Keratinocyte (primary cell): ENCODE measurements at regions not wholly inside any gene's neighbourhood (a gene's known extent, or its start where the extent isn't known, plus 50 kb on each side); places are given as distances from the start of the nearest gene placed in this dataset.

Experiments
- DNase-seq: peaks from one replicate; pipeline ENCODE4 v3.0.0-alpha.2; 2011; ENCODE audit warnings: low read depth, missing footprints, low spot score
- FAIRE-seq: peaks from 2 replicates; lab custom pipeline; 2011; peaks lifted over from hg19 to GRCh38; lab: Jason Lieb, UNC
- H2AFZ ChIP-seq: 2 replicates; pipeline ENCODE4 v1.6.0; 2012; ENCODE audit warnings: low read length, control low read depth, inconsistent platforms; ENCODE audit not compliant: control insufficient read depth
- H3K27ac ChIP-seq: 2 replicates; pipeline ENCODE4 v1.5.1; 2011; ENCODE audit warnings: low read length; ENCODE audit not compliant: control insufficient read depth, insufficient read depth
- H3K27me3 ChIP-seq: 3 replicates; pipeline ENCODE4 v1.6.0; 2011; ENCODE audit warnings: low read length; ENCODE audit not compliant: control insufficient read depth, insufficient read depth; ENCODE audit errors: extremely low read depth
- H3K36me3 ChIP-seq, 2 experiments: 2 replicates in 1 of 2; 3 replicates in 1 of 2; pipeline ENCODE4 v1.5.1; 2011; ENCODE audit warnings: low read length in 2 of 2, mild to moderate bottlenecking in 1 of 2; ENCODE audit not compliant: control insufficient read depth in 2 of 2, insufficient read depth in 2 of 2; ENCODE audit errors: extremely low read depth in 1 of 2
- H3K4me1 ChIP-seq: 3 replicates; pipeline ENCODE4 v1.5.1; 2011; ENCODE audit warnings: low read length; ENCODE audit not compliant: control insufficient read depth, insufficient read depth; ENCODE audit errors: extremely low read depth
- H3K4me2 ChIP-seq: 3 replicates; pipeline ENCODE4 v1.6.0; 2011; ENCODE audit warnings: low read depth, low read length; ENCODE audit not compliant: control insufficient read depth, insufficient read depth; ENCODE audit errors: extremely low read depth
- H3K4me3 ChIP-seq, 3 experiments: fragments of 200-600 bp in 1 of 3; sonication (generic) in 1 of 3; 2 replicates in 2 of 3; 3 replicates in 1 of 3; pipeline ENCODE4 v1.5.1; 2011 to 2016; ENCODE audit warnings: low read length in 3 of 3, mild to moderate bottlenecking in 3 of 3, control low read depth in 2 of 3, inconsistent platforms in 1 of 3, low read depth in 1 of 3, mixed read lengths in 1 of 3, mixed run types in 1 of 3, moderate library complexity in 1 of 3; ENCODE audit not compliant: control insufficient read depth in 2 of 3, insufficient read depth in 2 of 3; ENCODE audit errors: extremely low read depth in 1 of 3
- H3K79me2 ChIP-seq: 2 replicates; pipeline ENCODE4 v1.6.0; 2012; ENCODE audit warnings: low read length; ENCODE audit not compliant: control insufficient read depth, insufficient read depth
- H3K9ac ChIP-seq: 3 replicates; pipeline ENCODE4 v1.6.0; 2011; ENCODE audit warnings: low read length; ENCODE audit not compliant: control insufficient read depth, insufficient read depth; ENCODE audit errors: extremely low read depth
- H3K9me1 ChIP-seq: 3 replicates; pipeline ENCODE4 v1.6.0; 2011; ENCODE audit warnings: low read length; ENCODE audit not compliant: control insufficient read depth, insufficient read depth; ENCODE audit errors: extremely low read depth
- H3K9me3 ChIP-seq: 2 replicates; pipeline ENCODE4 v1.5.1; 2012; ENCODE audit warnings: low read depth, low read length; ENCODE audit not compliant: control insufficient read depth
- H4K20me1 ChIP-seq: 3 replicates; pipeline ENCODE4 v1.6.0; 2011; ENCODE audit warnings: low read length; ENCODE audit not compliant: control insufficient read depth, insufficient read depth; ENCODE audit errors: extremely low read depth
- CTCF ChIP-seq, 3 experiments: IDR thresholded peaks in 1 of 3; conservative IDR thresholded peaks in 1 of 3; optimal IDR thresholded peaks in 1 of 3; 2 replicates in 2 of 3; 3 replicates in 1 of 3; pipeline versions ENCODE3 to v1.5.1; 2011; ENCODE audit warnings: low read length in 3 of 3, mild to moderate bottlenecking in 3 of 3, moderate library complexity in 2 of 3, control low read depth in 1 of 3, inconsistent platforms in 1 of 3; ENCODE audit not compliant: insufficient read depth in 2 of 3; ENCODE audit errors: extremely low read depth in 1 of 3
- EZH2 ChIP-seq: IDR thresholded peaks from one replicate; pipeline ENCODE4 v1.6.1; 2012; ENCODE audit warnings: inconsistent platforms, mild to moderate bottlenecking, low read length, moderate library complexity
- dilution Hi-C: fragments of 300-500 bp; cut with MboI; formaldehyde crosslinking; loops from one replicate; pipeline ENCODE4 v1.7.0; 2020; ENCODE audit warnings: low sequenced_read_pairs; ENCODE audit not compliant: extremely low pct_ligation_motif_present

- Histone ChIP-seq H3K79me2 (no peaks in the 10 kb centered on the region), H4K20me1 (no peaks in the 10 kb centered on the region), H3K4me1 (peaks cover 12% of the 10 kb centered on the region), H3K36me3 (no peaks in the 10 kb centered on the region), H3K4me2 (no peak overlapping the region), H3K27ac (no peak overlapping the region), H3K27me3 (no peaks in the 10 kb centered on the region), H3K4me3 (no peak overlapping the region), H3K9ac (no peak overlapping the region), H3K9me3 (no peaks in the 10 kb centered on the region), H2AFZ (no peak overlapping the region), H3K9me1 (no peaks in the 10 kb centered on the region)
- FAIRE-seq = no peak
- TF ChIP-seq EZH2 (no peak), CTCF (optimal IDR thresholded peaks at IDR 0.05 in 1 of 3, IDR thresholded peaks at IDR 0.05 in 1 of 3, conservative IDR thresholded peaks at IDR 0.05 in 1 of 3; ENCODE audit: extremely low read depth in 1 of 3, insufficient read depth in 2 of 3, low read length in 3 of 3) (no peak)
- no peak for DNase-seq
- dilution Hi-C loops = no loop called here
Observed at GRCh38 chr12:28083840-28084678, 106.2 kb upstream of the CCDC91 start.

GRCh38 chr12:28086521-28087155 lies 103.6 kb upstream of the CCDC91 start:
- no peaks in the 10 kb centered on the region for H4K20me1 ChIP-seq
- no peaks in the 10 kb centered on the region for H3K9me3 ChIP-seq
- no peaks in the 10 kb centered on the region for H3K79me2 ChIP-seq
- peaks cover 25% of the 10 kb centered on the region for H3K4me1 ChIP-seq
- no peak for FAIRE-seq
- no peak overlapping the region for H3K9ac ChIP-seq
- no peaks in the 10 kb centered on the region for H3K9me1 ChIP-seq
- H3K4me2 ChIP-seq = no peak overlapping the region
- H3K4me3 ChIP-seq = no peak overlapping the region
- no peaks in the 10 kb centered on the region for H3K36me3 ChIP-seq
- no peak overlapping the region for H2AFZ ChIP-seq
- no peak overlapping the region for H3K27ac ChIP-seq
- no peaks in the 10 kb centered on the region for H3K27me3 ChIP-seq
- DNase-seq = no peak
- TF ChIP-seq CTCF (optimal IDR thresholded peaks at IDR 0.05 in 1 of 3, IDR thresholded peaks at IDR 0.05 in 1 of 3, conservative IDR thresholded peaks at IDR 0.05 in 1 of 3; ENCODE audit: extremely low read depth in 1 of 3, insufficient read depth in 2 of 3, low read length in 3 of 3) = no peak
- TF ChIP-seq EZH2 = no peak
- dilution Hi-C loops = no loop called here
